Testis (tissue), 2 donors: ENCODE measurements at regions not wholly inside any gene's neighbourhood (a gene's known extent, or its start where the extent isn't known, plus 50 kb on each side); places are given as distances from the start of the nearest gene placed in this dataset.

Experiments
- CTCF ChIP-seq, 3 experiments: fragments of 450-650 bp in 2 of 3; fragments of 200-600 bp in 1 of 3; sonication (generic) in 1 of 3; IDR thresholded peaks; one replicate each; pipeline ENCODE4 v1.5.1; 2016 to 2019; ENCODE audit warnings: antibody characterized with exemption in 3 of 3, mild to moderate bottlenecking in 2 of 3, moderate library complexity in 1 of 3
- POLR2A ChIP-seq: fragments of 450-650 bp; IDR thresholded peaks from one replicate; pipeline ENCODE4 v1.6.1; 2017; ENCODE audit warnings: antibody characterized with exemption, mild to moderate bottlenecking, moderate library complexity

GRCh38 chr12:126963825-126964224, 1303.1 kb upstream of the TMEM132C start:
- TF ChIP-seq POLR2A, result no peak
- TF ChIP-seq CTCF (IDR thresholded peaks at IDR 0.05), result no peak
